ENCODE measurements at regions not wholly inside any gene's neighbourhood (a gene's known extent, or its start where the extent isn't known, plus 50 kb on each side); places are given as distances from the start of the nearest gene placed in this dataset.

DNA sequence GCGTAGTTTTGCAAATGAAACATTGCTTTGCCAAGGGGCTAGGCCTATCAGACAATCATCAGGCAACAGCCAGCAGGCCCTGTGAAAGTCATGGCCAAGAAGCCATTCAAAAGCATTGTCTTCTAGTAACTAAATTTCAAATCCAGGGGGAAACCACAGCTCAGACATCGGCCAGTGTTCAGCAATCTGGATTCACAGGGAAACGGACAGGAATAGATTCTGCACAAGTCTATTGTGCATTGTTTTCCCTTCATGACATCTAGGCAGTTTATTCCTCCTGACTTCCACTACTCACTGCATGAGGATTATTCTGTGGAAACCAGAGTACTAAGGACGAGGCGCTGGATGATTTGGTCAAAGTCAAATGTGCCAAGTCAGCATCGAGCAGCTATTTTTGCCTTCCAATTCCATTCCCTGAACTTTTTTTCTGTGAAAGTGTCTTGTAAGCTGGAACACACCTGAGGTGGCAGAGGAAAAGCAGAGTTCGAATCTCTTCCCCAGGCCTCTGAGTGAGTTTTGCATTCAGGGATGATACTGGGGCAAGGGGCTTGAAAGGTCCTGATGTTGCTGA is 75.4 kb downstream of the VCPKMT start:
- DNase-seq = no peak

DNA sequence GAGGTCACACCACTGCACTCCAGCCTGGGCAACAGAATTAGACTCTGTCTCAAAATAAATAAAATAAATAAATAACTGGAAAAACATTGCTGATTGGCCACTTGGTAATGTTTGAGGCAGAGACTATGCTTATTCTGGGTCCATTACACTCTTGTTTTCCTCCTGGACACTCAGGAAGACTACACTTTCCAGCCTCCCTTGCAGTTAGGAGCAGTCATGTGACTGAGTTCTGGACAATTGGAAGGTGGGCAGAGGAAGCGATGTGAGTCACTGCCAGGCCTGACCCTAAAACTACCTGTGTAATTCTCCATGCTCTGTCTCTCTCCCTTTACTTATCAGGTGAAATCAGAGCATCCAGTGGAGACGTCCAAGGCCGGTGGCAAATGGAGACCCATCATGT is 74.4 kb downstream of the VCPKMT start:
- DNase-seq = no peak

- peak; percentile 67 for DNase-seq
Measured at GRCh38 chr14:50044042-50044651, 72.2 kb downstream of the VCPKMT start.

GRCh38 chr14:50045039-50045711 is 71.2 kb downstream of the VCPKMT start:
- peak; percentile 92 for DNase-seq

DNA sequence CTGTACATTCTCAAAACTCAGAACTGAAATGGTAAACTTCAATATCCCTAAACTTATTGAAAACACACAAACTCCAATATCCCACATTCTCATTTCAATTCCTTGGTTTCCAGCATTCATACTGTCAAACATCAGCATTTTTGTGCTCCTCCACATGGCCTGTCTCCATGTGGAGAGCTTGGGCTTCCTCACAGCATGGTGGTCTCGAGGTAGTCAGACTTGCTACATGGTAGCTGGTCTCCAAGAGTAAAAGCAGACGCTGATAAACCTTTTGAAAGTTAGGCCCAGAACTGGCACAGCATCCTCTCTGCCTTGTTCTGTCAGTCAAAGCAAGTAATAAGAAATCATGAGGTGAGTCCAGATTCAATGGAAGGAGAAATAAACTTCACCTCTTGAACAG is 70.5 kb downstream of the VCPKMT start:
- no peak for DNase-seq

DNA sequence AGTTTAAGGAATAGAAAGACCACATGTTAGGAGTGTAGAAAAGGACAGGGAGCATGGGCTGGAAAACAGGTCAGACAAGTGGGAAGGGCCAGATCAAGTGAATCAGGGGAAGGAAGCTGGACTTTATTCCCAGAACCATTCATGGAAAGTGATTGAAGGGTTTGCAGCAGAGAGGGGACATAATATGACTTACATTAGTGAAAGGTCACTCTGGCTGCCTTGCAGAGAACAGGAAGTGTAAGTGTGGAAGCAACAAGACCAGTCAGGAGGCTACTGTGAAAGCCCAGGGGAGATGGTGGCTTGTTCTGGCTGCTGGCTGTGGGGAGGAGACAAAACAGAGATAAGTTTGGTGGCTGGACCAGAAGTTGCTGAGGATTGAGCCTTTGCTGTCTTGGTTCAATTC is 69.1 kb downstream of the VCPKMT start:
- DNase-seq = no peak

- no peak for DNase-seq
Measured at GRCh38 chr14:50049093-50049492, 67.3 kb downstream of the VCPKMT start.

DNA sequence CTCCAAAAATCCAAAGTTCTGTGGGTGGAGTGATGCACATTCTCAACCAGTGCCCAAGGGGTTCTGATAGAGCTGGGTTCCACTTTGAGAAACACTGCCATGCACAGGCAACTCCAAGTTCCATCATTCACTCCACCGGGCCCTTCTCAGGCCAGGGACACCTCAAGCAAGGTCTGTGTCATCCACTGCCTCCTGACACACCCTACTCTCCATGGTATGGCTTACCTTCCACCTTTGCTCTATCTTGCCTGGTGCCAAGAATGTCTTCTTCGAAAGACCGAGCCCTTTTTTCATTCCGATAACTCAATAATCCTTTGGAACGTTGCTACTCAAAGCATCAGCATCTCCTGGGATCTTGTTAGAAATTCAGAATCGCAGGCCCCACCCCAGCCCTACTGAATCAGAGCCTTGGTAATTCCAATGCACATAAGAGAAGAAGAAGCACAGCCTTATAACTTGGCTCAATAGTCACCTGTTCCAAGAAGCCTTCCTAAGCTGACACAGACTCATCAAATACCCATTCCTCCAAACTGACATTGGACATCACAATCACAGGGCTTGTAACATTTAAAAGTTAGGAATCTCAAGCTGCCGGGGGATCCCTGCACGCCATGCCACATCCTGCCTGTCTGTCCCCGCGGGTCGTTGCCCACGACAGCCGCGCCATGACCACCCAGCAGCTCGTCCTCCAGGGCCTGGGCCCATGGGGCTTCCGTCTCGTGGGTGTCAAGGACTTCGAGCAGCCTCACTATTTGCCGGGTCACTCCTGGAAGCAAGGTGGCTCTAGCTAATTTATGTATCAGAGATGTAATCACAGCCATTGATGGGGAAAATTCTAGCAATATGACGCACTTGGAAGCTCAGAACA is 66.4 kb downstream of the VCPKMT start:
- DNase-seq = no peak

DNA sequence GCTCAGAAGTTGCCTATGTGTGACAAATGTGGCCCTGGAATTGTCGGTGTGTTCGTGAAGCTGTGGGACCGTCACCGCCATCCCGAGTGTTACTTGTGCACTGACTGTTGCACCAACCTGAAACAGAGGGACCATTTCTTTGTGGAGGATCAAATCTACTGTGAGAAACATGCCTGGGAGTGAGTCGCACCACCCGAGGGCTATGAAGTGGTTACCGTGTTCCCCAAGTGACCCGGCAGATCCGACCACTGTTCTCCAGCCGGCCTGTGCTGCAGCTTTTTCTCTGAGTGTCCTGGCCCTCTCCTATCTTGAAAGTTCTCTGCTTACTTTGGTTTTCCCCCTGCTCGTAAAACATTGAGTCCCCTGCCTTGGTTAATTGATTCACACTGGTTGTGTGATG is 65.3 kb downstream of the VCPKMT start:
- DNase-seq = no peak

GRCh38 chr14:50051706-50052105 is 64.7 kb downstream of the VCPKMT start:
- DNase-seq = no peak

GRCh38 chr14:50052517-50052916 is 63.9 kb downstream of the VCPKMT start:
- no peak for DNase-seq

- DNase-seq = no peak
Measured at GRCh38 chr14:50053935-50054334, 62.4 kb downstream of the VCPKMT start.

- no peak for DNase-seq
Measured at GRCh38 chr14:50055461-50056228, 60.7 kb downstream of the VCPKMT start.

GRCh38 chr14:50056435-50056834 is 59.9 kb downstream of the VCPKMT start:
- no peak for DNase-seq

GRCh38 chr14:50057331-50057730 is 59.0 kb downstream of the VCPKMT start:
- DNase-seq = no peak

GRCh38 chr14:50058113-50058512 is 58.3 kb downstream of the VCPKMT start:
- DNase-seq = no peak
